GM03348 (cell line): ENCODE measurements at regions not wholly inside any gene's neighbourhood (a gene's known extent, or its start where the extent isn't known, plus 50 kb on each side); places are given as distances from the start of the nearest gene placed in this dataset.

Source experiments
- DNase-seq: peaks from one replicate; pipeline ENCODE4 v3.0.0; 2012; ENCODE audit warnings: low spot score

GRCh38 chr2:5352286-5352685 lies 339.9 kb upstream of the SOX11 start:
- DNase-seq: no peak

DNA sequence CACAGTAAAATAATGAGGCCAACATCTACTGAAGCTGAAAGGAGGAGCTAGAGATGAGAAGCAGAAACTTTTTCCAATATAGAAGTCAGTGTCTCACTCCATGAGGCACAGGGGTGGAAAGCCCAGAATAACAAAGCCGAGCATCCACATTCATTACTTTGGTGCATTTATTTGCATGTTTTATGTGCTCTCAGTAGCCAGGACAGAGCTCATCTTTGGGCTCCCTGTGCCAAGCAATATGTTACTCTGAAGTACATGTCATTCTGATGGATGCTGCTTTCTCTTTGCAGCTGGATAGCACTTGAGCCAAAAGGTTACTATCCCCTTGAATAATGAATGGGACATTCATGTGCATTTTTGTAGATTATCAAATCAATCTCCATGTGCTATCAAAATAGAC lies 338.6 kb upstream of the SOX11 start:
- no peak for DNase-seq

DNA sequence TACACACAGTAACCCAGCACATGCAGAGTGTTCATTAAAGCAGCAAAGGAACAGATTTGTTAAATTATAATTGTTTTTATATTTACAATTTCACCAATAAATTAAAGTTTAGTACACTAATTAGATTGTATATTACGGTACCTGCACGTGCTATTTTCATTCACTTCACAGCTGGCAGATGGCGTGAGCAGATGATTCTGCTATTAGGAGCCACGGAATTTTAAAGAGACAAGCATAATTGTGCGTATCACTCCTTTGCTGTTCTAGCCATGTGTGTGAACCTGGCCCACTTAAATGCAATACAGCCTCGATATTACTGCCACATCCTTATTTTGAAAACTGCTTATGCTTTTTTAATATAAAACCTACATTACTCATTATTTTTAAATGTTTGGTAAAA lies 332.8 kb upstream of the SOX11 start:
- DNase-seq: no peak

- no peak for DNase-seq
Measured at GRCh38 chr2:5360081-5360480, 332.1 kb upstream of the SOX11 start.

DNA sequence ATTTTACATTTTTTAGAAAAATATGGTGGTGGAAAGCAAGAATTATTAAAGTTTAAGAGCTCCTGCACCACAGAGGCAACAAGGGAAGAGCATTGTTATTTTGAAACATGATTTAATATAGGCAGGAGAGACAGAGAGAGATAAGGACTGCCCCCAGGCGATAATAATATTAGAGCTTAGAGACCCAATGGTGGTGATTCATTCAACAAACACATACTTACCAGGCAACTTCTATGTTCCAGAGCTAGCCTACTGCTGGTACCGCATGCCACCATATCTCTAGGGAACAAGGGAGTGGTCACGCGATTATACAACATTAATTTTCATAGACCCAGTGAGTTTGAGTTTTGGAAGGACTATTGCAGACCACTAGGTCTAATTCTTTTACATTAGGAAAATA lies 327.8 kb upstream of the SOX11 start:
- DNase-seq: no peak

- DNase-seq: no peak
Measured at GRCh38 chr2:5365871-5366461, 326.2 kb upstream of the SOX11 start.

DNA sequence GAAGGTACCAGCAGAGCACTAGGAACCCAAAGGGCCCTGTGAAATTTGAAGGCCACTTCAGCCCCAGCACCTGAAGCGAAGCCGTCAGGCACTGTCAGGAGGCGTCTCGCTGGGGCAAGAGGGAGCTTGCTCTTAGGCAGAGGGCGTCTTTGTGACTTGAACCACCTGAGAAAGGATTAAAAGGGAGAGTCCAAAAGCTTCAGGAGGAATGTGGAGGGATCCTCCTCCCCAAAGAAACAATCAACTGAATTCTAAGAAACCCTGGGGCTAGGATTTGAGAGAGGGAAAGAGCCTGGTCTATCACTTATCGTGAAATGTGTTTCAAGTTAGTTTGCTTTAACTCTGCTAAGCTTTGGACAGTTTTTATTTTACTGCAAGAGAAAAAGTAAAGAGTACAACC lies 324.9 kb upstream of the SOX11 start:
- DNase-seq: no peak

GRCh38 chr2:5368263-5368662 lies 323.9 kb upstream of the SOX11 start:
- DNase-seq: no peak

DNA sequence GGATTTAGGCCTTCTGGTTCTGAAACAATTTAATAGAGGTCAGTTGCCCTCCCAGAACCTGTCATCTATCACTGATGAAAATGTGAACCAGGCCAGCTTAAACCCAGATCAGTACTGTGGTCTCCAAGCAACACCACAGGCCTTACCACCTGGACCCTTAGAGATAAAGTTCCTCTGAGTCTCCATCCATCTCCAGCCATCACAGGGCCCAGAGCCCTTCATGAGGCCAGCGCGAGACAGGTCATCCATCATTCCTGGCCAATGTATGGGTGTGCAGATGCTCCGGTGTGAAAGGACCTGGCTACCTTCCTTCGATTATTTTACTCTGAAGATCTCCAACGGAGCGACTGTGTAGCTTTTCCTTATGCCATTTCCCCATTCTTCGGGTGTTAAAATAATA lies 322.7 kb upstream of the SOX11 start:
- DNase-seq: no peak

GRCh38 chr2:5370158-5370557 lies 322.0 kb upstream of the SOX11 start:
- no peak for DNase-seq

- DNase-seq: no peak
Measured at GRCh38 chr2:5372141-5372540, 320.0 kb upstream of the SOX11 start.

GRCh38 chr2:5373200-5373599 lies 319.0 kb upstream of the SOX11 start:
- DNase-seq: no peak

DNA sequence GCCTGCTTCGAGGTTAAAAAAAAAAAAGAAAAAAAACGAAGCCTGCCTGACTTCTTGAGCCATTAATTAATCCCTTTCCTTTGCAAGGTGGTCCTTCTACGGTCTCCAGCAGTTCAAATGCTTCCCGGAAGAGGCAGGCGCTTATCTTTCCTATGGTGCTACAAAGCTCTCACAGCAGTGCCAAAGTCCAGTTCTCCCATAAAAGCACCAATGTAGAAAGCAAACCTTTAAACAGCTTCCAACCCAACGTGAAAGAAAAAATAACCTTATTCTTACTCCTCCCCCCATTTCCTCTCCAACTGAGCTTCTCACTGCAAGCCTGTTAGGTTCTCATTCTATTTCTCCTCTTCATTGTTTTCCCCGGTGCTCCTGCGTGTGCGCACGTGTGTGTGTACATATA lies 317.4 kb upstream of the SOX11 start:
- no peak for DNase-seq

DNA sequence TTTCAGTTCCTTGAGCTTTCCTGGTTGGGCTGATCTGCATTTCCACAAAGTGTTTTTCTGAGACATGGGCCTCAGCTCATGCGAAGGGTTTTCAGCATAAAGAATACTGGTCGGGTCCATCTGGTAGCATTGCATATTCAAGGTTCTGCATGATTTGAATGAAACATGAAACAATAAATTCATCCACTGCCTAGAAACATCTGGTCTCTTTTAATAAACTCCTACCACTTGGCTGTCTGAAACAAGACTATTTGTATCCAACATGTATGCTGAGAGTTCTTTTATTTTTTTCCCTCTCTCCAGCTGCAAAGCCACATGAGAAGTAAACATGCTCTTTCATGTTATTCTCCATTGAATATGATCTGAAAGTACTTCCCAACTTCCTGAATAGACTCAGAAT lies 314.9 kb upstream of the SOX11 start:
- DNase-seq: no peak

GRCh38 chr2:5379811-5380210 lies 312.4 kb upstream of the SOX11 start:
- DNase-seq: no peak

- DNase-seq: no peak
Measured at GRCh38 chr2:5385596-5385995, 306.6 kb upstream of the SOX11 start.

DNA sequence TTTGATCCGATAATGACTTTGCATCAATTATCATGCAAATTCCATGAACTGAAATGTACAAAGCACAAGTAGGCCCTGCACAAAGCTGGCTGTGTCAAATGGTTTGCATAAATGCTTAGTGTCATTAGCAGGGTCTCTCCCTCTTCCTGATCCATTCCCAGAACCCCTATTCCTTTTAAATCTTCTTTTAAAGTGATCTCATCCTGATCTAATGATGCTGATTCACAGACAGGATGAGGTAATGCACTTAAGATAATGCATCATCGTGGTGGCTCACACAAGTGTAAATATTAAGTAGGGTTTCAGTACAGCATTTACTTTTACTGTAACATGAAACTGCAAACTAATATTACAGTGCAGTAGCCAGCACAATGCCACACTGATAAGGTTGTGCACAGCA lies 304.8 kb upstream of the SOX11 start:
- DNase-seq: no peak

- no peak for DNase-seq
Measured at GRCh38 chr2:5389740-5390139, 302.4 kb upstream of the SOX11 start.

- no peak for DNase-seq
Measured at GRCh38 chr2:5391362-5391761, 300.8 kb upstream of the SOX11 start.

GRCh38 chr2:5392658-5393057 lies 299.5 kb upstream of the SOX11 start:
- no peak for DNase-seq

- DNase-seq: no peak
Measured at GRCh38 chr2:5393474-5393873, 298.7 kb upstream of the SOX11 start.

DNA sequence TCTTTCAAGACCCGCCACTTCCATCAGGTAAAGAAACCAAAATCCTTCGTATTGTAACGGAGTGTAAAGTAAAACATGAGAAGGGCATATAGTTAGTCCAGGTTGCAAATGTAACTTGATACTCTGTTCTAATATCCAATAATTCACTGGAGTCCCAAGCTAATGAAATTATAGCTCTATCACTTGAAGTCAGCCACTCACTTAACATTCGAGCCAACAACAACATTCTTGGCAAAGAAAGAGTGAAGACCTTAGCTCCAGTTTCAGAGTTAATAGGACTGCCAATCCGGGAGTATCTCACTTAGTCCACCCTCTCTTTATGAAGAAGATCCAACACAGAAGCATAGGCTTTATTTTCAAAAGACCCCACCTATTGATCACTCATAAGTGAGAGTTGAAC lies 298.0 kb upstream of the SOX11 start:
- no peak for DNase-seq

DNA sequence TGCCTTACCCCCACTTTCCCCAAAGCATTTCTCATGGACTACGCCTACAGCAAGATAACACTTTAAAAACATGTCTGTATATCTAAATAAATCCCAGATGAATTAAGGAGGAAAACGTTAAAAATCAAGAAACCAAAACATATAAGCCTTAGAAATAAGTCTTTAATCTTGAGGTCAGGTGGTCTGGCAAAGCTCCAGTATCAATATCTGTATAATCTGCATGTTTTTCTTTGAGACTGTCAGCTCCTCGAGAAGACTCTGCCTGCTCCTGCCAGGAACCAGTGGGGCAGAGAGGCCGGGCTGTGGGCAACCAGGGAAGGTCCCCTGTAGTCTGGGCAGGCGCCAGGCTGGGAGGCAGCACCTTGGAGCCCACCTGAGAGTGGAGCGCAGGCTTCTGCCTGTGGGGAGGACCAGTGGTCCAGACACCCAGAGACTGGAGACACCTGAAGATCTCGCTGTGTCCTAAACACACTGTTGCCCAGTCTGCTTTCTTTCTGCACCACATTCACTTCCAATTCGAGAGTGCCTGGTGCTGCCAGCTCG lies 291.0 kb upstream of the SOX11 start:
- no peak for DNase-seq

DNA sequence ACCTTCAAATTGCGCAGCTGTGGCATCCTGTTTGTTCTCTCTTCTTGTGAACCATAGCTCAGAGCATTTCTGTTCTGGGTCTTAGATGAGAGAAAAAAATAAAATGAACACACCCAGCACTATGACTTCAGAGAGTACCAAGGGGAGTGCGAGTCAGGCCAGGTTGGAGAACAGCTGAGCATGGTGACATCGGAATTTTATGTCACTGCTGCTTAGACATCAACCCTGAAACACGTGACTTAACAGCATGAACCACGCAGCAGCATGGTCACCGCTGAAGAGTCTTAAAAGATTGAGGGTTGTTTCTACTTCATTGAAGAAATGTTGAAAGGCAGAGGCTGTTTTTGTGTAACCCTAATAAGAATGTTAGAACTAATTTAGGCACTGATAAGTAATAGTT lies 288.8 kb upstream of the SOX11 start:
- DNase-seq: no peak

GRCh38 chr2:5409898-5410381 lies 282.2 kb upstream of the SOX11 start:
- no peak for DNase-seq
